ENCODE measurements at regions not wholly inside any gene's neighbourhood (a gene's known extent, or its start where the extent isn't known, plus 50 kb on each side); places are given as distances from the start of the nearest gene placed in this dataset.

DNA sequence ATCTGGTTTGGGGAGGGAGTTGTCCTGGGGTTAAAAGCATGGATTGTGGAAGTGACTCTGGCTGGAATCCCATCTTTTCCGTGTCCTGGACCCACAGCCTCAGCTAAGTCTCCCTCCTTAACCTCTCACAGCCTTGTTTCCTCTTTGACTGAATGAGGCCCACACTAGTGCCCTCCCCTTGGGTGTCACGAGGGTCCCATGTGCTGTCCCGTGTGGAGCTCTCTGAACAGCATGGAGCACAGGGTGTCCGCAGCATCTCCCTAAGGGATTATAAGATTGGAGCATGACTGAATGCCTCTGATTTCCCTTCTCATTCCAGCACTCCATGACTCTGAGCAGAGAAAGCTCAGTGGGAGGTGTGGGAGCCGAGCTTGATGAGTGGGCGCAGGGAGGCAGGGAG is 182.5 kb downstream of the TEX29 start:
- WGBS, 2 donors, result 62 to 68% methylated on average over 6 of the region's 6 CpGs
- TF ChIP-seq POLR2A (IDR thresholded peaks at IDR 0.05), result no peak
- TF ChIP-seq, protein P1, sequence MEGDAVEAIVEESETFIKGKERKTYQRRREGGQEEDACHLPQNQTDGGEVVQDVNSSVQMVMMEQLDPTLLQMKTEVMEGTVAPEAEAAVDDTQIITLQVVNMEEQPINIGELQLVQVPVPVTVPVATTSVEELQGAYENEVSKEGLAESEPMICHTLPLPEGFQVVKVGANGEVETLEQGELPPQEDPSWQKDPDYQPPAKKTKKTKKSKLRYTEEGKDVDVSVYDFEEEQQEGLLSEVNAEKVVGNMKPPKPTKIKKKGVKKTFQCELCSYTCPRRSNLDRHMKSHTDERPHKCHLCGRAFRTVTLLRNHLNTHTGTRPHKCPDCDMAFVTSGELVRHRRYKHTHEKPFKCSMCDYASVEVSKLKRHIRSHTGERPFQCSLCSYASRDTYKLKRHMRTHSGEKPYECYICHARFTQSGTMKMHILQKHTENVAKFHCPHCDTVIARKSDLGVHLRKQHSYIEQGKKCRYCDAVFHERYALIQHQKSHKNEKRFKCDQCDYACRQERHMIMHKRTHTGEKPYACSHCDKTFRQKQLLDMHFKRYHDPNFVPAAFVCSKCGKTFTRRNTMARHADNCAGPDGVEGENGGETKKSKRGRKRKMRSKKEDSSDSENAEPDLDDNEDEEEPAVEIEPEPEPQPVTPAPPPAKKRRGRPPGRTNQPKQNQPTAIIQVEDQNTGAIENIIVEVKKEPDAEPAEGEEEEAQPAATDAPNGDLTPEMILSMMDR (IDR thresholded peaks at IDR 0.05), result no peak
- intact Hi-C loops (cut with DNase I; ENCODE audit: low total_unique reads), result no loop called here
- no peak for DNase-seq (ENCODE audit: low spot score in 2 of 2)
- H3K4me3 ChIP-seq (ENCODE audit: low read depth, poor library complexity, severe bottlenecking), result no peak overlapping the region

DNA sequence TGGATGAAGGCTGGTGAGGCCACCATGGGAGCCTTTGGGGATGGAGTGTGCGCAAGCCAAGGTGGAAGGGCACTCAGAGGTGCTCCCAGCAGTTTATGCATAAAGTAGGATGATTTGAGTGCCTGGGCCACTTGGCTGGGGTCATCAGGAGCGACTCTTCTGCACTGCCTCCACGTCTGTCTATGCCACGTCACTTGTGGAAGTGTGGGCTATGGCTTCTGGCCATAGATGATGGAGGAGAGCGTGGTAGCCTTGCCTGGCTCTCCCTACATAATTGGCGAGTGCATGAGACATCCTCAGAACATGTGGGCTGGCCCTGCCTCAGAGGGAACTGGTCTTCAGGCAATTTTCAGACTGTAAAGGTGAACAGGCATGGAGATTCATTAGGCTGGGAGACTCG is 182.9 kb downstream of the TEX29 start:
- TF ChIP-seq POLR2A (IDR thresholded peaks at IDR 0.05), result no peak
- TF ChIP-seq, protein P1 (IDR thresholded peaks at IDR 0.05), result no peak
- intact Hi-C loops (cut with DNase I; ENCODE audit: low total_unique reads), result no loop called here
- H3K4me3 ChIP-seq (ENCODE audit: low read depth, poor library complexity, severe bottlenecking), result no peak overlapping the region
- WGBS, 2 donors, result 59 to 68% methylated on average over 7 of the region's 7 CpGs
- peak in 1 of 2 donors; percentile 75 for DNase-seq (ENCODE audit: low spot score in 2 of 2)

DNA sequence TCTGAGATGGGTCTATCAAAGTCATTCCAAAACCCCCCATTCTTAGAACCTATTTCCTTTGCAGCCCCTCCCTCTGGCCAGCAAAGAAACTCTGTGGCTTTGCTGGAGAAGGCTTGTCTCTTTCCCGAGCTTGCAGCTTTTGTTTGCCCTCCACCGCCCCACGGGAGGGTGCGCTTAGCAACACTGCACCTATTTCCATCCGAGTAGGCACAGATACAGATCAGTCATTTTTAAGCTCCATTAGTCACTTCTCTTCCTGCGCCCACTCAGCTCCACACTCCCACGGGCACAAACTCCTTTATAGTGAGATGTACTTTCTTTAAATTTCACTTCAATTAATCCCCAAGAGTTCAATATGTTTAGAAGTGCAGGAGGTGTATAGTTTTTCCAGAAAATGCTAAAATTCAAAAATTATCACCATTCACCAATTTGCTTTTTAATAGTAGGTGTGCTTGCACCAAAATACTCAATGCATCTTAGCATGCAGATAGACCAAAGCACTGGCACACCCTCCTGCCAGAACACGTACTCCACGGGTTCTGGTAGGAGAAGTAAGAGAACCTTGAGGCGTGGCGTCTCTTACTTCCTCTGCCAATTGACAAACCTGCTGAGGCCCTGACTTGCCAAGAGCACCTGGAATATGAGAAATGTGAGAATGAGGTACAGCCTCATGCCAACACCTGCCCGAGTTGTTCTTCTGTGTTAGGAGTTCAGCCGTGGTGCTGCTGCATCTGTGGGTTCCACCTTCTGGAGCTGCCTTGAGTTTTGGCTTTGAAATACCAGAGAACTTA is 183.7 kb downstream of the TEX29 start:
- WGBS, 2 donors, result 50 to 55% methylated on average over 13 of the region's 13 CpGs
- intact Hi-C loops (cut with DNase I; ENCODE audit: low total_unique reads), result no loop called here
- DNase-seq (ENCODE audit: low spot score in 2 of 2), result peak; percentile 45 to 74
- no peak for TF ChIP-seq POLR2A (IDR thresholded peaks at IDR 0.05)
- TF ChIP-seq, protein P1 (IDR thresholded peaks at IDR 0.05), result no peak
- H3K4me3 ChIP-seq (ENCODE audit: low read depth, poor library complexity, severe bottlenecking), result no peak overlapping the region

DNA sequence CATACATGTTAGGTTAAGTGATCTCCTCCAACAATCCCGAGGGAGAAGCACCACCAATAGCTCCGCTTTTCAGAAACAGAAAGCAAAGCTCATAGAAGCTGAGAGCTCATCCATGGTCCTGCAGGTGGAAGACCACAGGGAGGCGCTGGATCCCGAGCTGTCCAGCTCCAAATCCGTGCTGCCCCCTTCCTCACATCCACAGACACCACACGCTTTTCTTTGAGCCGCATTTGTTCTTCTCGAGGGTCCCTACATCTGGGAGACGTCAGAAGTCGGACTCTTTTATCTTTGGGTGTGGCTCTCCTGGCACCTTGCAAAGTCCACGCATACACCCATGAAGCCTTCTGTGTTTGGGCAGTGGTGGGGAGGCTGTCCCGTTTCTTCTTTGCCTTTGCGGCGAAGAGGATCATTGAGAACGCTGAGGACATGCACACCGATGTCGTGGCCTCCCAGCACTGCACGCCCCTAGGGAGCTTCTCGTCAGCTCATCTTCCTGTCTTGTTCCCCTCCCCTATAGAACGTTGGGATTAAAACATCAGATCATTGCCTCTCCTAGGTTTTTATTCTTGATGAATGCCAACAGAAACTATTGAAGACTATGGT is 184.8 kb downstream of the TEX29 start:
- H3K4me3 ChIP-seq (ENCODE audit: low read depth, poor library complexity, severe bottlenecking), result no peak overlapping the region
- DNase-seq (ENCODE audit: low spot score in 2 of 2), result peak in 1 of 2 donors; percentile 59
- TF ChIP-seq POLR2A (IDR thresholded peaks at IDR 0.05), result no peak
- TF ChIP-seq, protein P1 (IDR thresholded peaks at IDR 0.05), result no peak
- intact Hi-C loops (cut with DNase I; ENCODE audit: low total_unique reads), result no loop called here
- WGBS, 2 donors, result 33 to 42% methylated on average over 20 of the region's 20 CpGs

DNA sequence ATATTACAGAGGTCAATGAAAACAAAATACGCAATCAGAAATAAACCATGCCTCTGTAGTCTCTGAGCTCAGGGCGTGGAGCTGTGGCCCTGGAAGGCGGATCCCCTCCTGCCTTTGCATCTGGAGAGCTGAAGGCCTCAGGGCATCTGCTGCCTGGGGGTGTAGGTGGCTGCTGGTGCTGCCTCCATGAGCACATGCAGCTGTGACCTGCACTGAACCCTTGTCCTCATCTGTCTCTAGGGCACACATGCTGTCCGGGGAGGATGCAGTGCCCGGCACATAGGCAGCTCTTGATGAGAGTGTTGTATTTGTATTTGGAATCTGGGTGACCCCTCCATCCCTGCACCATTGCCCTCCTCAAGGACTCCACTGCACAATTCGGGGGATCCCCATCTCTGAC is 185.7 kb downstream of the TEX29 start:
- no peak overlapping the region for H3K4me3 ChIP-seq (ENCODE audit: low read depth, poor library complexity, severe bottlenecking)
- TF ChIP-seq, protein P1 (IDR thresholded peaks at IDR 0.05), result no peak
- no peak for TF ChIP-seq POLR2A (IDR thresholded peaks at IDR 0.05)
- intact Hi-C loops (cut with DNase I; ENCODE audit: low total_unique reads), result no loop called here
- WGBS, 2 donors, result 76 to 86% methylated on average over 6 of the region's 6 CpGs
- peak in 1 of 2 donors; percentile 70 for DNase-seq (ENCODE audit: low spot score in 2 of 2)
